GM12864 (cell line): ENCODE measurements at regions not wholly inside any gene's neighbourhood (a gene's known extent, or its start where the extent isn't known, plus 50 kb on each side); places are given as distances from the start of the nearest gene placed in this dataset.

ENCODE experiments used
- DNase-seq: peaks from one replicate; pipeline ENCODE4 v3.0.0-alpha.2; 2011; ENCODE audit warnings: low read depth
- H3K4me3 ChIP-seq: 2 replicates; pipeline ENCODE4 v1.5.1; 2011; ENCODE audit warnings: mild to moderate bottlenecking, low read depth, low read length, control low read depth
- TF ChIP-seq, protein P1 (sequence below): IDR thresholded peaks from 2 replicates; pipeline ENCODE4 v1.5.1; 2011; ENCODE audit warnings: low read depth, mild to moderate bottlenecking, moderate library complexity, low read length, control low read depth, inconsistent platforms; ENCODE audit errors: missing control alignments

DNA sequence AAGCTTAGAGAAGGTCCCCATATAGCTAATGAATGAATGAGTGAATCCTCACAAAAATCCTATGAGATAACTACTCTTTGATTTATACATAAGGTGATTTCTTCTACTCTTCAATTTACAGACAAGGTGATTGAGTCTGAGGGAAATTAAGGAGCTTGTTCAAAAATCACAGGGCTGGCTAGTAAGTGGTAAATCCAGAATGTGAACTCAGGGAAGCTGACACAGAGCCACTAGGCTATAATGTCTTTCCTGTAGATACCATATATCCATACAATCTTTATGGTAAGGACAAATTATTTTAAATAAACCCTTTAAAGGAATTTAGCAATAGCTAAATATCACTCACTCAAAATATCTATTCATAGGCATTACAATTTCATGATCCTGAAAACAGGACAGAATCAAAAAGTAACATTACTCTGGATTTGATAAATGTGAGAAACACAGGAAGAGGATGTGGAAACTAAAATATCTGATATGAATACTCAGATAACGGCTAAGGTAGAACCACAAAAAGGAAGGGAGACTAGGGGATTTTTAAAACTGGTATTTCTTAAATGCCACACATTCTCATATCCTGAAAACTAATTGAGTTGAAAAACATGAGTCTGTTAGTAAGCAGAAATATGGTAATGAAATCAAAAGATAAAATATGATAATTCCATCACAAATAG, 108.2 kb downstream of the NBPF12 start:
- TF ChIP-seq, protein P1, sequence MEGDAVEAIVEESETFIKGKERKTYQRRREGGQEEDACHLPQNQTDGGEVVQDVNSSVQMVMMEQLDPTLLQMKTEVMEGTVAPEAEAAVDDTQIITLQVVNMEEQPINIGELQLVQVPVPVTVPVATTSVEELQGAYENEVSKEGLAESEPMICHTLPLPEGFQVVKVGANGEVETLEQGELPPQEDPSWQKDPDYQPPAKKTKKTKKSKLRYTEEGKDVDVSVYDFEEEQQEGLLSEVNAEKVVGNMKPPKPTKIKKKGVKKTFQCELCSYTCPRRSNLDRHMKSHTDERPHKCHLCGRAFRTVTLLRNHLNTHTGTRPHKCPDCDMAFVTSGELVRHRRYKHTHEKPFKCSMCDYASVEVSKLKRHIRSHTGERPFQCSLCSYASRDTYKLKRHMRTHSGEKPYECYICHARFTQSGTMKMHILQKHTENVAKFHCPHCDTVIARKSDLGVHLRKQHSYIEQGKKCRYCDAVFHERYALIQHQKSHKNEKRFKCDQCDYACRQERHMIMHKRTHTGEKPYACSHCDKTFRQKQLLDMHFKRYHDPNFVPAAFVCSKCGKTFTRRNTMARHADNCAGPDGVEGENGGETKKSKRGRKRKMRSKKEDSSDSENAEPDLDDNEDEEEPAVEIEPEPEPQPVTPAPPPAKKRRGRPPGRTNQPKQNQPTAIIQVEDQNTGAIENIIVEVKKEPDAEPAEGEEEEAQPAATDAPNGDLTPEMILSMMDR = no peak
- DNase-seq = no peak
- no peak overlapping the region for H3K4me3 ChIP-seq
